NCI-H2227 (cell line): ENCODE measurements at regions not wholly inside any gene's neighbourhood (a gene's known extent, or its start where the extent isn't known, plus 50 kb on each side); places are given as distances from the start of the nearest gene placed in this dataset.
"Not testable (repeated sequence)": the region's sequence is repeated elsewhere in the genome, so short reads cannot be mapped to it uniquely, and the experiment has no call there.

Experiments used
- DNase-seq: peaks from one replicate; lab custom pipeline; 2025; ENCODE audit not compliant: unreplicated experiment; lab: John Stamatoyannopoulos, UW

DNA sequence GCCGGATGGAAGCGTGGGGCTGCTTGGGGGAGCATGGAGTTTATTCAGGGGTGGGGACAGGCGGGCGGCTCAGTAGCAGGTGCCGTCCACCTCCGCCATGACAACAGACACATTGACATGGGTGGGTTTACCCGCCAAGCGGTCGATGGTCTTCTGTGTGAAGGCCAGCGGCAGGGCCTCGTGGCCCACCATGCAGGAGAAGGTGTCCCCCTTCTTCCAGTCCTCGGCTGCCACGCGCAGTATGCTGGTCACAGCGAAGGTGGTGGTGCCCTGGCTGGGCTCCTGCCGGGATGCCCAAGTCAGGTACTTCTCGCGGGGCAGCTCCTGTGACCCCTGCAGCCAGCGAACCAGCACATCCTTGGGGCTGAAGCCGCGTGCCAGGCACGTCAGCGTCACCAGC, 180.7 kb downstream of the TMEM121 start:
- DNase-seq, result not testable (repeated sequence)

GRCh38 chr14:105707723-105708151, 181.4 kb downstream of the TMEM121 start:
- DNase-seq, result not testable (repeated sequence)

GRCh38 chr14:105708251-105709134, 182.1 kb downstream of the TMEM121 start:
- not testable (repeated sequence) for DNase-seq

DNA sequence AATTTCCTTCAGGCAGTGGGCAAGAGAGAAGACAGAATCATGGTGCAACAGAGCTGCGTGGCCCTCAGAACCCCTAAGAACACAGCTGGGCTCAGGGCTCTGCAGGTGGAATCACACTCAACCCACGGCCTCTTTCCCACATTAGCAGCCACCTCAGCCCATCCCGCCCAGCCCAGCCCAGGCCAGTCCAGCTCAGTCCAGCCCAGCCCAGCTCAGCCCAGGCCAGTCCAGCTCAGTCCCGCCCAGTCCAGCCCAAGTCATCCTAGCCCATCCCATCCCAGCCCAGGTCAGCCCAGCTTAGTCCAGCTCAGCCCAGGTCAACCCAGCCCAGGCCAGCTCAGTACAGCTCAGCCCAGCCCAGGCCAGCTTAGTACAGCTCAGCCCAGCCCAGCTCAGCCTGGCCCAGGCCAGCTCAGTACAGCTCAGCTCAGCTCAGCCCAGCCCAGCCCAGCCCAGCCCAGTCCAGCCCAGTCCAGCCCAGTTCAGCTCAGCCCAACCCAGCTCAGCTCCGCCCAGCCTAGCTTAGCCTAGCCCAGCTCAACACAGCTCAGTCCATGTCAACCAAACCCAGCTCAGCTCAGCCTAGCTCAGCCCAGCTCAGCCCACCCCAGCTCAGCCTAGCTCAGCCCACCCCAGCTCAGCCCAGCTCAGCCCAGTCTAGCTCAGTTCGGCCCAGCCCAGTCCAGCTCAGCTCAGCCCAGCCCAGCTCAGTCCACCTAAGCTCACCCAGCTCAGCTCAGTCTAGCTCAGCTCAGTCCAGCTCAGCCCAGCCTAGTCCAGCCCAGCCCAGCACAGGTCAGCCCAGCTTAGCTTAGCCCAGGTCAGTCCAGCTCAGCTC, 183.1 kb downstream of the TMEM121 start:
- DNase-seq, result no peak

DNA sequence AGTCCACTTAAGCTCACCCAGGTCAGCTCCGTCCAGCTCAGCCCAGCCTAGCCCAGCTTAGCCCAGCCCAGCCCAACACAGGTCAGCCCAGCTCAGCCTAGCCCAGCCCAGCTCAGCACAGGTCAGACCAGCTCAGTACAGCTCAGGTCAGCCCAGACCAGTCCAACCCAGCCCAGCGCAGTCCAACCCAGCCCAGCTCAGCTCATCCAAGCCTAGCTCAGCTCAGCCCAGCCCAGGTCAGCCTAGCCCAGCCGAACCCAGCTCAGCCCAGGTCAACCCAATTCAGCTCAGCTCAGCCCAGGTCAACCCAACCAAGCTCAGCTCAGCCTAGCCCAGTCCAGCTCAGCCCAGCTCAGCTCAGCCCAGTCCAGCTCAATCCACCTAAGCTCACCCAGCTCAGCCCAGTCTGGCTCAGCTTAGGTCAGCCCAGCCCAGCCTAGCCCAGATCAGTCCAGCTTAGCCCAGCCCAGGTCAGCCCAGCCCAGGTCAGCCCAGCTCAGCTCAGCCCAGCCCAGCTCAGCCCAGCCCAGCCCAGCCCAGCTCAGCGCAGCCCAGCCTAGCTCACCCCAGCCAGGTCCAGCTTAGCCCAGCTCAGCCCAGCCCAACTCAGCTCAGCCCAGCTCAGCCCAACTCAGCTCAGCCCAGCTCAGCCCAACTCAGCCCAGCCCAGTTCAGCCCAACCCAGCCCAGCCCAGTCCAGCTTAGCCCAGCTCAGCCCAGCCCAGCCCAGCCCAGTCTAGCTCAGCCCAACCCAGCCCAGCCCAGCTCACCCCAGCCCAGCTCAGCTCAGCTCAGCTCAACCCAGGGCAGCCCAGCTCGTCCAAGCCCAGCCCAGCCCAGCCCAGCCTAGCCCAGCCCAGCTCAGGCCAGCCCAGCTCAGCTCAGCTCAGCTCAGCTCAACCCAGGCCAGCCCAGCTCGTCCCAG, 184.0 kb downstream of the TMEM121 start:
- DNase-seq, result no peak

GRCh38 chr14:105711044-105711620, 184.7 kb downstream of the TMEM121 start:
- DNase-seq, result no peak

DNA sequence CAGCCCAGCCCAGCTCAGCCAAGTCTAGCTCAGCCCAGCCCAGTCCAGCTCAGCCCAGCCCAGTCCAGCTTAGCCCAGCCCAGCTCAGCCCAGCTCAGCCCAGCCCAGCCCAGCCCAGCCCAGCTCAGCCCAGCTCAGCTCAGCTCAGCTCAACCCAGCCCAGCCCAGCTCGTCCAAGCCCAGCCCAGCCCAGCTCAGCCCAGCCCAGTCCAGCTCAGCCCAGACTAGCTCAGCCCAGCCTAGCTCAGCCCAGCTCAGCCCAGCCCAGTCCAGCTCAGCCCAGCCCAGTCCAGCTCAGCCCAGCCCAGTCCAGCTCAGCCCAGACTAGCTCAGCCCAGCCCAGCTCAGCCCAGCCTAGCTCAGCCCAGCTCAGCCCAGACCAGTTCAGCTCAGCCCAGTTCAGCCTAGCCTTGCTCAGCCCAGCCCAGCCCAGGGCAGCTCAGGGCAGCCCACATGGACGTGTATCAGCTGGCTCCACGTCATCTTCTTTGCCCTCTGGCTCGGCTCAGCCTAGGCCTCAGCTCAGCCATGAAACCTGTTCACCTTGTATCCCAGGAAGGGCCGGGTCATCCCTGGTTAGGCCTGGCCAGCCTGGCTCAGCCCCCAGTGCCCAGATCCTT, 185.6 kb downstream of the TMEM121 start:
- no peak for DNase-seq

DNA sequence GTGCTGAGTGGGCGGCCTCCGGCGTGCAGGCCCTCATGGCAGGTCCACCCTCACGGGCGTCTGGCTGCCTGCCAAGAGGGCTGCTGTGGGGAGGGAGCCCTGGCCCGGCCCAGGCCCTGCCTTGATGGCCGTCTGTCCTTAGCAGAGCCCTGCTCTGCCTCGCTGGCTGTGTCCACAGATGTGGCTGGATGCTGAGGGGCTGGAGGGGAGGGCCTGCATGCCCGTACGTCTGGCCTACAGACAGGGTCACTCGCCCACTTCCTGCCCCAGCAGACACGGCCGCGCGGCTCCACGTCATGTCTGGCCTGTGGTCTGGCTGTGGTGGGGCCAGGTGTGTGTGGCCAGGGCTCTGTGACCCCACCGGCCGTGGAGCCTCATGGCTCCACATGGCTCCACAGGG, 186.3 kb downstream of the TMEM121 start:
- DNase-seq, result not testable (repeated sequence)

GRCh38 chr14:105713160-105713559, 186.8 kb downstream of the TMEM121 start:
- DNase-seq, result not testable (repeated sequence)

DNA sequence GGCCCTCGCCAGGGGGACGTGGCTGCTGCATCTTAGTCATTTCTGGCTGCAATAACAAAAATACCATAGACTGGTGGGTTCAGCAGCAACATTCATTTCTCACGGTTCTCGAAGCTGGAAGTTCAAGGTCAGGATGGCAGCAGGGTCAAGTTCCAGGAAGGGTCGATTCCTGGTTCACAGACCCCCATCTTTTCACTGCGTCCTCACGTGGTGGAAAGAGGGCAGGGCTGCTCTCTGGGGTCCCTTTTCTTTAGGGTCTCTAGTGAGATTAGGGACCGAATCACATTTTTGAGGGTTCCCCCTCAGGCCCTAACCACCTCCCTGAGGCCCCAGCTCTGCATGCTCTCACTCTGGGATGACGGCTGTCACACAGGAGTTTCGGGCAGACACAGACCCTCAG, 187.5 kb downstream of the TMEM121 start:
- not testable (repeated sequence) for DNase-seq

DNA sequence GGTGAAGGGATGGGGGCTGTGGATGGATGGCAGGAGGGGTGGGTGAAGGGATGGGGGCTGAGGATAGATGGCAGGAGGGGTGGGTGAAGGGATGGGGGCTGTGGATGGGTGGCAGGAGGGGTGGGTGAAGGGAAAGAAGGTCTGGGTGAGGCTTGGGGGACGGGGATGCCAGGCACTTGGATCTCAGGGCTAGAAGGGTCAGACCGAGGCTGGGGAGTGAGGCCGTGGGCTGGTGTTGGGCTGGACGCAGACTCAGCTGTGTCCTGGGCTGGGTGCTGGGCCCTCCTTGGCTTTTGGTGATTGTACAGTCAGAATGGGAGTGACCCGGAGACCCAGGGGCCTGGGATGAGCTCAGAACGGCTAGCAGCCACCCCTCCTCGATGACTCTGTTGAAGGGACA, 192.4 kb downstream of the TMEM121 start:
- not testable (repeated sequence) for DNase-seq

DNA sequence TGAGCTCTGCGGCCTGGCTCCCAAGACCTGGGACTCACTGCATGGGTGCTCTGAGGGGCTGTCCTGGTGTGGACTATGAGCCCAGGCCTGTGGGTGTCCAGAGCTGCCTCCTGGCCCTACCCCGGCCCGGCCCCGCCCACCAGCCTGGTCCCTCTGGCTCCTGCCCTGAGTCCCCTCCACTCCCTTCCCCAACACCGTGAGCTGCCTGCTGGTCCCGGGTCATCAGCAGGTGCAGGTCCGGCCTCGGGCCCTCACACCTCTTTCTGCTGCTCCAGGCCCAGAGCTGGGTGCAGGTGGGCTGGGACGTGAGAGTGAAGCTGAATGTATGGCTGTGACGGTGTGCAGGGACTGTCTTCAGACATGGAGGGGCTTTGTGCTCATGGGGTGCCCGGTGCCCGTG, 193.7 kb downstream of the TMEM121 start:
- not testable (repeated sequence) for DNase-seq

DNA sequence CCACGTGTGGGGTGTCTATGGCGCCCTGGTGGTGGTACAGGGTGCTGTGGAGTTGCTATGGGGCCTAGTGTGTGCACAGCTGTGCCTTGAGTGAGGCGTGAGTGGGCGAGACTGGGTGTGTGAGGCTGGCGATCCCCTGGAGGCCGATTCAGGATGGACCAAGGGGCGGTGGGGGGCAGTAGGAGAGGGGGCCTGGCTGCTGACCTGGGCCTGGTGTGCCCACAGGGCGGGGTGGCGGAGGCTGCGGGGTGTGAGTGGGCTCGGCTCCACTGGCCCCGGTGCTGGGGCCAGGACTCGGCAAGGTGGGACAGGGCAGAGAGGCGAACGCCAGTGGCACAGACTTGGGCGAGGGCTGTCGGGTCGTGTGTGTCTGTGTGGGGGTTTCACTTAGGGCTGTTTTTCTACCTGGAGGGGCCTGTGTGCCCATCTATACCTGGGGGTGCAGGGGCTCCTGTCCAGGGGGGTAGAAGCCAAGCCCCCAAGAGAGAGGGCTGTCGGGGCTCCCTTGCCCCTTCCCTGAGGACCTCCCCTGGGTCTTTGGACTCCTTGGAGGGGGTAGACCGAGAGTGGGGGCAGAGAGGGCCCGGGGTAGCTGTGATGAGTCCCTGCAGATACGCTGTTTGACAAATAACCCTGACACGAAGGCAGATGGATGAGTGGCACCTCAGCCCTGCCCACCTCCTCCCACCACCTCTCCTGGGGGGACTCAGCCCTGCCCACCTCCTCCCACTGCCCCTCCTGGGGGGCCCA, 194.6 kb downstream of the TMEM121 start:
- not testable (repeated sequence) for DNase-seq

GRCh38 chr14:105721602-105721970, 195.2 kb downstream of the TMEM121 start:
- not testable (repeated sequence) for DNase-seq

GRCh38 chr14:105721996-105722709, 195.8 kb downstream of the TMEM121 start:
- not testable (repeated sequence) for DNase-seq

DNA sequence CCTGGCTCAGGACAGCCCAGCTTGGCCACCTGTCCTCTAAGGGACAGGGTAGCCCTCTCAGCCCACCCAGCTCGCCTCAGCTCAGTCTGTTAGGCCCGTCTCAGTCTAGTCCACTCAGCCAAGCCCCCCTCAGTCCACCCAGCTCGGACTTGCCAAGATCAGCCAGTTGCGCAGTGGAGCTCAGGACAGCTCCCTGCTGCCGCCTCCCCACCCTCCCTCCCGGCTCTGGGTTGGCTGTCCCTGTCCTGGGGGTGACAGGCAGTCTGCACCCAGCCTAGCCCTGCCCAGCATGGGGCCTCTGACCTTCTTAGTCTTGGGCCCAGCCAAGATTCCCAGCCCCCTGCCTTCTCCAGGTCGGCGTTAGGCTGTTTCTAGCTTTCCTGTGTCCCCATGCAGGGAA, 196.9 kb downstream of the TMEM121 start:
- not testable (repeated sequence) for DNase-seq

DNA sequence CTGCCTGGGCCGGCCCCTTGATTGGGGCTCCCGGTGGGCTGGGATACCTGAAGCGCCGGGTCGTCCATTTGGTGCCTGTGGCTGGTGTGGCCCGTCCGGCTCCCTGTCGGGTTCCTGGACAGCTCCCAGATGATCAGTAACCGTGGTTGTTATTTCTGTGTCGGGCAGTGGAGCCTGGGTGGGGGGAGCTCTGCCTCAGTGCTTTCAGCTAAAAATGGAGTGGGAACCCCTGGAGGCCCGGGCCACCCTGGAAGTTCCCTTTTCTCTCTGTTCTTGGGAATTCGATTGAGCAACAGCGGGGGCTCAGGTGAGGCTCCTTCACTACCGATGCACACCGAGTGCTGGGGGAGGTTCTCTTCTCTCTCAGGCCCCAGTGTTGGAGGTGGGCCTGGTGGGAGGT, 197.4 kb downstream of the TMEM121 start:
- DNase-seq, result not testable (repeated sequence)

DNA sequence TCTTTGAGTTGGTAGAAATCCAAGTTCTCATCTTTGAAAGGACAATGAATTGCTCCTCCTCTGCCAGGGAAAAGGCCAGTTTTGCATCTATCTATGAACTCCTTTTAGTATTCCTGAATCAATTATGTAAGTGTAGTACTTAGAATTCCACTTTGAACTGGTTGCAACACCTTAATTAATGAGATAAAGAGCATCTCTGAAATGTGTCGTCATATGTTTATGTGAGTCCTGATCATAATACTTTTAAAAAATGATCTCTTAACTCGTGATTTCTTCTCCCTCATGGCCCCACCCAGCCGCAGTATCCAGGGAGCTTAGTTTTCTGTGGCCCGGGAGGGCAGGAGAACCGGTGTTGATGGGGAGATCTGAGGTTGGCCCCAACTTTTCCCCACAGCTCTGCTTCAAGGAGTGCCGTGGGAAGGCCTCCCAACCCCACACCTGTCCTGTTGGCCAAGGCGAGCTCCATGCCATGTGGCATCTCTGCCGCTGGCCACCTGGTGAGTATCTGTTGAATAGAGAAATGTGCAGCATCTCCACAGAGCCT, 203.5 kb downstream of the TMEM121 start:
- DNase-seq, result not testable (repeated sequence)
